Neural cell (in vitro differentiated cells): ENCODE measurements at regions not wholly inside any gene's neighbourhood (a gene's known extent, or its start where the extent isn't known, plus 50 kb on each side); places are given as distances from the start of the nearest gene placed in this dataset.

Source experiments
- H2AFZ ChIP-seq: fragments of 200-600, 300-800 bp; sonication (generic), shearing (Covaris generic); 2 replicates; pipeline ENCODE4 v1.6.0; 2014; ENCODE audit warnings: low read depth, mild to moderate bottlenecking, antibody characterized with exemption, low read length, moderate library complexity
- H3F3A ChIP-seq: fragments of 200-600 bp; shearing (Covaris generic); 2 replicates; pipeline ENCODE4 v1.6.1; 2016; ENCODE audit warnings: mild to moderate bottlenecking, moderate library complexity, mixed read lengths, antibody characterized with exemption, low read length; ENCODE audit not compliant: insufficient read depth, poor library complexity, severe bottlenecking
- H3K27ac ChIP-seq: fragments of 200-600, 300-800 bp; sonication (generic), shearing (Covaris generic); 2 replicates; pipeline ENCODE4 v1.5.1; 2014; ENCODE audit warnings: mild to moderate bottlenecking, low read length, moderate library complexity
- H3K27me3 ChIP-seq: fragments of 300-800, 200-600 bp; sonication (generic), shearing (Covaris generic); 2 replicates; pipeline ENCODE4 v1.6.0; 2014; ENCODE audit warnings: mild to moderate bottlenecking, low read depth, low read length, moderate library complexity; ENCODE audit not compliant: insufficient read depth
- H3K36me3 ChIP-seq: fragments of 300-800, 200-600 bp; sonication (generic), shearing (Covaris generic); 2 replicates; pipeline ENCODE4 v1.5.1; 2014; ENCODE audit warnings: mild to moderate bottlenecking, antibody characterized with exemption, low read length, moderate library complexity; ENCODE audit not compliant: insufficient read depth
- H3K4me2 ChIP-seq: fragments of 300-800, 200-600 bp; sonication (generic), shearing (Covaris generic); 2 replicates; pipeline ENCODE4 v1.6.0; 2014; ENCODE audit warnings: mild to moderate bottlenecking, low read length
- H3K4me3 ChIP-seq: fragments of 300-800, 200-600 bp; sonication (generic), shearing (Covaris generic); 2 replicates; pipeline ENCODE4 v1.5.1; 2014; ENCODE audit warnings: mild to moderate bottlenecking, low read length, moderate library complexity
- H3K79me2 ChIP-seq: fragments of 200-600 bp; shearing (Covaris generic); replicated peaks from 2 replicates; pipeline ENCODE4 v1.6.0; 2014; ENCODE audit warnings: mild to moderate bottlenecking, low read length, moderate library complexity; ENCODE audit not compliant: insufficient read depth
- H3K9ac ChIP-seq: fragments of 300-800, 200-600 bp; sonication (generic), shearing (Covaris generic); 2 replicates; pipeline ENCODE4 v1.6.1; 2016; ENCODE audit warnings: mild to moderate bottlenecking, low read length, mixed read lengths
- H3K9me2 ChIP-seq: fragments of 200-600 bp; shearing (Covaris generic); 2 replicates; pipeline ENCODE4 v1.6.1; 2016; ENCODE audit warnings: mild to moderate bottlenecking, low read length, mixed read lengths; ENCODE audit not compliant: insufficient read depth
- H3K9me3 ChIP-seq: fragments of 200-600, 300-800 bp; sonication (generic), shearing (Covaris generic); 2 replicates; pipeline ENCODE4 v1.6.1; 2016; ENCODE audit warnings: mild to moderate bottlenecking, mixed run types, low read length, moderate library complexity, mixed read lengths
- H4K20me1 ChIP-seq: fragments of 200-600 bp; shearing (Covaris generic); 2 replicates; pipeline ENCODE4 v1.6.1; 2016; ENCODE audit warnings: mild to moderate bottlenecking, mixed run types; ENCODE audit not compliant: insufficient read depth
- CTCF ChIP-seq: fragments of 450-650 bp; IDR thresholded peaks from 2 replicates; pipeline ENCODE4 v1.5.1; 2014; ENCODE audit warnings: antibody characterized with exemption, mild to moderate bottlenecking, moderate library complexity; ENCODE audit not compliant: poor library complexity, severe bottlenecking
- EP300 ChIP-seq: fragments of 450-650 bp; conservative IDR thresholded peaks from 2 replicates; pipeline ENCODE4 v1.6.1; 2014; ENCODE audit warnings: antibody characterized with exemption, mild to moderate bottlenecking, moderate library complexity; ENCODE audit not compliant: poor library complexity, severe bottlenecking
- EZH2 ChIP-seq: fragments of 200-600, 300-800 bp; shearing (Covaris generic), sonication (generic); IDR thresholded peaks from 2 replicates; pipeline ENCODE4 v1.6.1; 2014; ENCODE audit warnings: antibody characterized with exemption, low read length, borderline replicate concordance, mild to moderate bottlenecking; ENCODE audit not compliant: insufficient read depth, poor library complexity, severe bottlenecking
- MXI1 ChIP-seq: fragments of 450-650 bp; conservative IDR thresholded peaks from 2 replicates; pipeline ENCODE4 v1.6.1; 2014; ENCODE audit warnings: antibody characterized with exemption, mild to moderate bottlenecking; ENCODE audit not compliant: poor library complexity, severe bottlenecking
- POLR2AphosphoS5 ChIP-seq: IDR thresholded peaks from 2 replicates; pipeline ENCODE4 v1.6.1; 2012
- RAD21 ChIP-seq: fragments of 450-650 bp; conservative IDR thresholded peaks from 2 replicates; pipeline ENCODE4 v1.6.1; 2014; ENCODE audit warnings: antibody characterized with exemption, mild to moderate bottlenecking, moderate library complexity
- REST ChIP-seq: IDR thresholded peaks from 2 replicates; pipeline ENCODE4 v1.6.1; 2012; ENCODE audit warnings: borderline replicate concordance
- SMC3 ChIP-seq: fragments of 450-650 bp; conservative IDR thresholded peaks from 2 replicates; pipeline ENCODE4 v1.6.1; 2014; ENCODE audit warnings: antibody characterized with exemption, mild to moderate bottlenecking, moderate library complexity; ENCODE audit not compliant: poor library complexity
- TAF1 ChIP-seq: IDR thresholded peaks from 2 replicates; pipeline ENCODE4 v1.6.1; 2012; ENCODE audit warnings: low read depth

- Histone ChIP-seq H3K27ac (no peak overlapping the region), H2AFZ (no peak overlapping the region), H3K4me2 (no peak overlapping the region)
Measured at GRCh38 chr3:945738-946137, 147.1 kb upstream of the CNTN6 start.

GRCh38 chr3:952906-953305 is 139.9 kb upstream of the CNTN6 start:
- Histone ChIP-seq H2AFZ (no peak overlapping the region), H3K27me3 (no peaks in the 10 kb centered on the region), H3K79me2 (no peaks in the 10 kb centered on the region), H3F3A (no peaks in the 10 kb centered on the region), H3K36me3 (no peaks in the 10 kb centered on the region), H3K9ac (no peak overlapping the region), H3K4me2 (no peak overlapping the region), H4K20me1 (no peaks in the 10 kb centered on the region), H3K4me3 (no peak overlapping the region), H3K9me2 (no peaks in the 10 kb centered on the region), H3K27ac (no peak overlapping the region), H3K9me3 (no peaks in the 10 kb centered on the region)
- no peak for TF ChIP-seq CTCF
- TF ChIP-seq RAD21, result no peak
- no peak for TF ChIP-seq TAF1

More at GRCh38 chr3:945738-946137, 147.1 kb upstream of the CNTN6 start:
- Histone ChIP-seq H3F3A (no peaks in the 10 kb centered on the region), H3K9ac (no peak overlapping the region), H3K27me3 (no peaks in the 10 kb centered on the region), H3K79me2 (no peaks in the 10 kb centered on the region), H3K4me3 (no peak overlapping the region), H3K36me3 (no peaks in the 10 kb centered on the region), H3K9me3 (no peaks in the 10 kb centered on the region), H4K20me1 (no peaks in the 10 kb centered on the region), H3K9me2 (no peaks in the 10 kb centered on the region)
- TF ChIP-seq EP300, result peak; percentile 76
- no peak for TF ChIP-seq REST
- no peak for TF ChIP-seq TAF1
- no peak for TF ChIP-seq EZH2
- no peak for TF ChIP-seq RAD21
- peak; percentile 27 for TF ChIP-seq POLR2AphosphoS5
- TF ChIP-seq MXI1, result no peak
- no peak for TF ChIP-seq SMC3
- TF ChIP-seq CTCF, result no peak
